A549 (cell line): ENCODE measurements at regions not wholly inside any gene's neighbourhood (a gene's known extent, or its start where the extent isn't known, plus 50 kb on each side); places are given as distances from the start of the nearest gene placed in this dataset.
"Not testable (repeated sequence)": the region's sequence is repeated elsewhere in the genome, so short reads cannot be mapped to it uniquely, and the experiment has no call there.

Experiments
- CBX2 ChIP-seq: fragments of 200-600 bp; sonication (generic); IDR thresholded peaks from 2 replicates; pipeline ENCODE4 v1.6.1; 2016; ENCODE audit warnings: low read depth, mild to moderate bottlenecking, borderline replicate concordance
- EHMT2 ChIP-seq: fragments of 200-600 bp; sonication (generic); IDR thresholded peaks from 2 replicates; pipeline ENCODE4 v1.6.1; 2016; ENCODE audit warnings: antibody characterized with exemption, low read depth, mild to moderate bottlenecking, moderate library complexity
- EP300 ChIP-seq, 2 experiments: fragments of >200 bp; sonication (Bioruptor Twin); formaldehyde crosslinking; IDR thresholded peaks; 2 replicates in 1 of 2; 3 replicates in 1 of 2; pipeline ENCODE4 v1.6.1; 2016 to 2017
- ESRRA ChIP-seq: fragments of 150-350 bp; IDR thresholded peaks from 2 replicates; pipeline ENCODE4 v1.6.1; 2014; ENCODE audit warnings: mild to moderate bottlenecking, low read length, borderline replicate concordance
- HDAC2 ChIP-seq: fragments of 200-600 bp; sonication (generic); IDR thresholded peaks from 2 replicates; pipeline ENCODE4 v1.6.1; 2016
- JUN ChIP-seq, 2 experiments: fragments of >200 bp; sonication (Bioruptor Twin); formaldehyde crosslinking; IDR thresholded peaks; 2 replicates in 1 of 2; 3 replicates in 1 of 2; pipeline ENCODE4 v1.6.1; 2016 to 2017
- KDM5A ChIP-seq: fragments of 200-600 bp; sonication (generic); IDR thresholded peaks from 2 replicates; pipeline ENCODE4 v1.6.1; 2016; ENCODE audit warnings: antibody characterized with exemption, mild to moderate bottlenecking
- PHF8 ChIP-seq: fragments of 200-600 bp; sonication (generic); IDR thresholded peaks from 2 replicates; pipeline ENCODE4 v1.6.1; 2016; ENCODE audit warnings: low read depth, mild to moderate bottlenecking, antibody characterized with exemption, moderate library complexity, borderline replicate concordance
- POLR2A ChIP-seq: IDR thresholded peaks from 2 replicates; pipeline ENCODE4 v1.6.1; 2012; ENCODE audit warnings: mild to moderate bottlenecking, low read length
- POLR2AphosphoS2 ChIP-seq: conservative IDR thresholded peaks from 2 replicates; pipeline ENCODE4 v1.6.1; 2012; ENCODE audit warnings: low read length, improper control_type of control experiment, inconsistent platforms
- RAD21 ChIP-seq, 2 experiments: fragments of >200 bp in 1 of 2; sonication (Bioruptor Twin) in 1 of 2; formaldehyde crosslinking in 1 of 2; IDR thresholded peaks in 1 of 2; conservative IDR thresholded peaks in 1 of 2; 2 replicates in 1 of 2; 3 replicates in 1 of 2; pipeline ENCODE4 v1.6.1; 2012 to 2018; ENCODE audit warnings: inconsistent platforms in 1 of 2
- TF ChIP-seq, protein P1 (sequence below): fragments of >200 bp; sonication (Bioruptor Twin); formaldehyde crosslinking; IDR thresholded peaks from 3 replicates; pipeline ENCODE4 v1.5.1; 2016
- TF ChIP-seq, protein P2 (sequence below): fragments of 200-600 bp; sonication (generic); IDR thresholded peaks from 2 replicates; pipeline ENCODE4 v1.6.1; 2016; ENCODE audit warnings: antibody characterized with exemption, mild to moderate bottlenecking, moderate library complexity
- TF ChIP-seq, protein P3 (sequence below): fragments of 250-450 bp; sonication (Bioruptor Pico); IDR thresholded peaks from 2 replicates; pipeline ENCODE4 v1.5.0; 2021; ENCODE audit warnings: mild to moderate bottlenecking, moderate library complexity, borderline replicate concordance

DNA sequence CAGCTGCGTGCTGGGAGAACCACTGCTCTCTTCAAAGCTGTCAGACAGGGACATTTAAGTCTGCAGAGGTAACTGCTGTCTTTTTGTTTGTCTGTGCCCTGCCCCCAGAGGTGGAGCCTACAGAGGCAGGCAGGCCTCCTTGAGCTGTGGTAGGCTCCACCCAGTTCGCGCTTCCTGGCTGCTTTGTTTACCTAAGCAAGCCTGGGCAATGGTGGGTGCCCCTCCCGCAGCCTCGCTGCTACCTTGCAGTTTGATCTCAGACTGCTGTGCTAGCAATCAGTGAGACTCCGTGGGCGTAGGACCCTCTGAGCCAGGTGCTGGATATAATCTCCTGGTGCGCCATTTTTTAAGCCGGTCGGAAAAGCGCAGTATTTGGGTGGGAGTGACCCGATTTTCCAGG, 100.0 kb upstream of the PNPT1 start:
- TF ChIP-seq RAD21 (conservative IDR thresholded peaks at IDR 0.05 in 1 of 2, IDR thresholded peaks at IDR 0.05 in 1 of 2); POLR2A; HDAC2; CBX2; EHMT2; ESRRA; EP300 (IDR thresholded peaks at IDR 0.05); JUN (IDR thresholded peaks at IDR 0.05); PHF8; KDM5A; POLR2AphosphoS2: not testable (repeated sequence)
- TF ChIP-seq, protein P1, sequence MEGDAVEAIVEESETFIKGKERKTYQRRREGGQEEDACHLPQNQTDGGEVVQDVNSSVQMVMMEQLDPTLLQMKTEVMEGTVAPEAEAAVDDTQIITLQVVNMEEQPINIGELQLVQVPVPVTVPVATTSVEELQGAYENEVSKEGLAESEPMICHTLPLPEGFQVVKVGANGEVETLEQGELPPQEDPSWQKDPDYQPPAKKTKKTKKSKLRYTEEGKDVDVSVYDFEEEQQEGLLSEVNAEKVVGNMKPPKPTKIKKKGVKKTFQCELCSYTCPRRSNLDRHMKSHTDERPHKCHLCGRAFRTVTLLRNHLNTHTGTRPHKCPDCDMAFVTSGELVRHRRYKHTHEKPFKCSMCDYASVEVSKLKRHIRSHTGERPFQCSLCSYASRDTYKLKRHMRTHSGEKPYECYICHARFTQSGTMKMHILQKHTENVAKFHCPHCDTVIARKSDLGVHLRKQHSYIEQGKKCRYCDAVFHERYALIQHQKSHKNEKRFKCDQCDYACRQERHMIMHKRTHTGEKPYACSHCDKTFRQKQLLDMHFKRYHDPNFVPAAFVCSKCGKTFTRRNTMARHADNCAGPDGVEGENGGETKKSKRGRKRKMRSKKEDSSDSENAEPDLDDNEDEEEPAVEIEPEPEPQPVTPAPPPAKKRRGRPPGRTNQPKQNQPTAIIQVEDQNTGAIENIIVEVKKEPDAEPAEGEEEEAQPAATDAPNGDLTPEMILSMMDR, result not testable (repeated sequence)
- TF ChIP-seq, protein P2, sequence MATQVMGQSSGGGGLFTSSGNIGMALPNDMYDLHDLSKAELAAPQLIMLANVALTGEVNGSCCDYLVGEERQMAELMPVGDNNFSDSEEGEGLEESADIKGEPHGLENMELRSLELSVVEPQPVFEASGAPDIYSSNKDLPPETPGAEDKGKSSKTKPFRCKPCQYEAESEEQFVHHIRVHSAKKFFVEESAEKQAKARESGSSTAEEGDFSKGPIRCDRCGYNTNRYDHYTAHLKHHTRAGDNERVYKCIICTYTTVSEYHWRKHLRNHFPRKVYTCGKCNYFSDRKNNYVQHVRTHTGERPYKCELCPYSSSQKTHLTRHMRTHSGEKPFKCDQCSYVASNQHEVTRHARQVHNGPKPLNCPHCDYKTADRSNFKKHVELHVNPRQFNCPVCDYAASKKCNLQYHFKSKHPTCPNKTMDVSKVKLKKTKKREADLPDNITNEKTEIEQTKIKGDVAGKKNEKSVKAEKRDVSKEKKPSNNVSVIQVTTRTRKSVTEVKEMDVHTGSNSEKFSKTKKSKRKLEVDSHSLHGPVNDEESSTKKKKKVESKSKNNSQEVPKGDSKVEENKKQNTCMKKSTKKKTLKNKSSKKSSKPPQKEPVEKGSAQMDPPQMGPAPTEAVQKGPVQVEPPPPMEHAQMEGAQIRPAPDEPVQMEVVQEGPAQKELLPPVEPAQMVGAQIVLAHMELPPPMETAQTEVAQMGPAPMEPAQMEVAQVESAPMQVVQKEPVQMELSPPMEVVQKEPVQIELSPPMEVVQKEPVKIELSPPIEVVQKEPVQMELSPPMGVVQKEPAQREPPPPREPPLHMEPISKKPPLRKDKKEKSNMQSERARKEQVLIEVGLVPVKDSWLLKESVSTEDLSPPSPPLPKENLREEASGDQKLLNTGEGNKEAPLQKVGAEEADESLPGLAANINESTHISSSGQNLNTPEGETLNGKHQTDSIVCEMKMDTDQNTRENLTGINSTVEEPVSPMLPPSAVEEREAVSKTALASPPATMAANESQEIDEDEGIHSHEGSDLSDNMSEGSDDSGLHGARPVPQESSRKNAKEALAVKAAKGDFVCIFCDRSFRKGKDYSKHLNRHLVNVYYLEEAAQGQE, result not testable (repeated sequence)
- TF ChIP-seq, protein P3, sequence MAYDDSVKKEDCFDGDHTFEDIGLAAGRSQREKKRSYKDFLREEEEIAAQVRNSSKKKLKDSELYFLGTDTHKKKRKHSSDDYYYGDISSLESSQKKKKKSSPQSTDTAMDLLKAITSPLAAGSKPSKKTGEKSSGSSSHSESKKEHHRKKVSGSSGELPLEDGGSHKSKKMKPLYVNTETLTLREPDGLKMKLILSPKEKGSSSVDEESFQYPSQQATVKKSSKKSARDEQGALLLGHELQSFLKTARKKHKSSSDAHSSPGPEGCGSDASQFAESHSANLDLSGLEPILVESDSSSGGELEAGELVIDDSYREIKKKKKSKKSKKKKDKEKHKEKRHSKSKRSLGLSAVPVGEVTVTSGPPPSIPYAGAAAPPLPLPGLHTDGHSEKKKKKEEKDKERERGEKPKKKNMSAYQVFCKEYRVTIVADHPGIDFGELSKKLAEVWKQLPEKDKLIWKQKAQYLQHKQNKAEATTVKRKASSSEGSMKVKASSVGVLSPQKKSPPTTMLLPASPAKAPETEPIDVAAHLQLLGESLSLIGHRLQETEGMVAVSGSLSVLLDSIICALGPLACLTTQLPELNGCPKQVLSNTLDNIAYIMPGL, result not testable (repeated sequence)
